ENCODE measurements at regions not wholly inside any gene's neighbourhood (a gene's known extent, or its start where the extent isn't known, plus 50 kb on each side); places are given as distances from the start of the nearest gene placed in this dataset.
A peak's percentile ranks its signal among the peaks of the same experiment; 100 is the strongest.

- DNase-seq, result no peak
Observed at GRCh38 chr15:66615846-66616245, 50.0 kb upstream of the LCTL start.

- DNase-seq, result no peak
Observed at GRCh38 chr15:66617137-66618090, 51.6 kb upstream of the LCTL start.

GRCh38 chr15:66619152-66619903, 53.5 kb upstream of the LCTL start:
- DNase-seq, result peak; percentile 3

- no peak for DNase-seq
Observed at GRCh38 chr15:66620341-66620740, 54.5 kb upstream of the LCTL start.

- no peak for DNase-seq
Observed at GRCh38 chr15:66620744-66621344, 55.0 kb upstream of the LCTL start.

GRCh38 chr15:66621491-66622467, 56.0 kb upstream of the LCTL start:
- DNase-seq, result no peak

- no peak for DNase-seq
Observed at GRCh38 chr15:66622591-66623022, 56.8 kb upstream of the LCTL start.

- DNase-seq, result no peak
Observed at GRCh38 chr15:66623801-66624453, 58.1 kb upstream of the LCTL start.

- DNase-seq, result peak; percentile 36
Observed at GRCh38 chr15:66625531-66625930, 59.7 kb upstream of the LCTL start.

GRCh38 chr15:66625974-66626373, 60.2 kb upstream of the LCTL start:
- no peak for DNase-seq

GRCh38 chr15:66628976-66629723, 63.4 kb upstream of the LCTL start:
- DNase-seq, result no peak

- DNase-seq, result no peak
Observed at GRCh38 chr15:66629817-66630576, 64.2 kb upstream of the LCTL start.

GRCh38 chr15:66630801-66631351, 65.1 kb upstream of the LCTL start:
- no peak for DNase-seq

GRCh38 chr15:66631616-66632263, 65.9 kb upstream of the LCTL start:
- DNase-seq, result no peak

GRCh38 chr15:66633041-66633937, 67.5 kb upstream of the LCTL start:
- DNase-seq, result no peak

- DNase-seq, result no peak
Observed at GRCh38 chr15:66633938-66634250, 68.1 kb upstream of the LCTL start.

- DNase-seq, result no peak
Observed at GRCh38 chr15:66634540-66634939, 67.5 kb upstream of the SMAD6 start.

GRCh38 chr15:66635006-66635405, 67.0 kb upstream of the SMAD6 start:
- DNase-seq, result no peak

Data from NCI-H526 treated with DMSO at 0.1 percent for 48 hours (cell line).